Mesendoderm (in vitro differentiated cells): ENCODE measurements at regions not wholly inside any gene's neighbourhood (a gene's known extent, or its start where the extent isn't known, plus 50 kb on each side); places are given as distances from the start of the nearest gene placed in this dataset.

Experiments
- DNase-seq: peaks from one replicate; pipeline ENCODE4 v3.0.0; 2013
- H2AK5ac ChIP-seq: 2 replicates; pipeline ENCODE4 v1.6.1; 2013; ENCODE audit warnings: low read length, inconsistent platforms
- H2BK120ac ChIP-seq: 2 replicates; pipeline ENCODE4 v1.6.1; 2013; ENCODE audit warnings: low read depth, mild to moderate bottlenecking, low read length, moderate library complexity, mixed read lengths
- H2BK15ac ChIP-seq: replicated peaks from 2 replicates; pipeline ENCODE4 v1.6.1; 2013; ENCODE audit warnings: low read depth, mild to moderate bottlenecking, moderate library complexity
- H2BK5ac ChIP-seq: 2 replicates; pipeline ENCODE4 v1.6.1; 2013; ENCODE audit warnings: low read length, inconsistent platforms
- H3K18ac ChIP-seq: 2 replicates; pipeline ENCODE4 v1.6.1; 2013; ENCODE audit warnings: mild to moderate bottlenecking, low read length, mixed read lengths
- H3K23ac ChIP-seq: one replicate; pipeline ENCODE4 v1.6.1; 2013; ENCODE audit warnings: low read length
- H3K27ac ChIP-seq: 2 replicates; pipeline ENCODE4 v1.5.1; 2013; ENCODE audit warnings: low read depth, mild to moderate bottlenecking, inconsistent platforms, low read length, moderate library complexity
- H3K27me3 ChIP-seq: 2 replicates; pipeline ENCODE4 v1.6.1; 2013; ENCODE audit warnings: low read length, control low read depth, mild to moderate bottlenecking, inconsistent platforms; ENCODE audit not compliant: insufficient read depth, poor library complexity
- H3K36me3 ChIP-seq: 2 replicates; pipeline ENCODE4 v1.6.1; 2013; ENCODE audit warnings: low read length, inconsistent platforms; ENCODE audit not compliant: control insufficient read depth, insufficient read depth
- H3K4ac ChIP-seq: one replicate; pipeline ENCODE4 v1.6.1; 2013; ENCODE audit warnings: low read depth, mild to moderate bottlenecking, low read length, moderate library complexity
- H3K4me1 ChIP-seq: 2 replicates; pipeline ENCODE4 v1.6.1; 2013; ENCODE audit warnings: low read depth, low read length, inconsistent platforms; ENCODE audit not compliant: control insufficient read depth
- H3K4me2 ChIP-seq: 2 replicates; pipeline ENCODE4 v1.6.1; 2013; ENCODE audit warnings: low read length
- H3K4me3 ChIP-seq: 2 replicates; pipeline ENCODE4 v1.5.1; 2013; ENCODE audit warnings: mild to moderate bottlenecking, low read length
- H3K56ac ChIP-seq: one replicate; pipeline ENCODE4 v1.6.1; 2013; ENCODE audit warnings: low read length
- H3K79me1 ChIP-seq: 2 replicates; pipeline ENCODE4 v1.6.1; 2013; ENCODE audit warnings: low read length, inconsistent platforms
- H3K79me2 ChIP-seq: 2 replicates; pipeline ENCODE4 v1.6.1; 2013; ENCODE audit warnings: mild to moderate bottlenecking, low read length; ENCODE audit not compliant: control insufficient read depth, insufficient read depth
- H3K9ac ChIP-seq: 2 replicates; pipeline ENCODE4 v1.6.1; 2013; ENCODE audit warnings: low read length, inconsistent platforms
- H4K5ac ChIP-seq: one replicate; pipeline ENCODE4 v1.6.1; 2013; ENCODE audit warnings: low read length
- H4K8ac ChIP-seq: one replicate; pipeline ENCODE4 v1.6.1; 2013; ENCODE audit warnings: low read depth, mild to moderate bottlenecking, control low read depth, low read length, moderate library complexity
- WGBS: extraction: QIAGEN DNeasy Blood & Tissue Kit; methylation state at CpG from one replicate; pipeline ENCODE4 v1.1.7; 2013; ENCODE audit warnings: low lambda C conversion rate, missing lambda C conversion rate; ENCODE audit not compliant: insufficient coverage; ENCODE audit errors: extremely low coverage; 5-methylcytosine and 5-hydroxymethylcytosine counted together

DNA sequence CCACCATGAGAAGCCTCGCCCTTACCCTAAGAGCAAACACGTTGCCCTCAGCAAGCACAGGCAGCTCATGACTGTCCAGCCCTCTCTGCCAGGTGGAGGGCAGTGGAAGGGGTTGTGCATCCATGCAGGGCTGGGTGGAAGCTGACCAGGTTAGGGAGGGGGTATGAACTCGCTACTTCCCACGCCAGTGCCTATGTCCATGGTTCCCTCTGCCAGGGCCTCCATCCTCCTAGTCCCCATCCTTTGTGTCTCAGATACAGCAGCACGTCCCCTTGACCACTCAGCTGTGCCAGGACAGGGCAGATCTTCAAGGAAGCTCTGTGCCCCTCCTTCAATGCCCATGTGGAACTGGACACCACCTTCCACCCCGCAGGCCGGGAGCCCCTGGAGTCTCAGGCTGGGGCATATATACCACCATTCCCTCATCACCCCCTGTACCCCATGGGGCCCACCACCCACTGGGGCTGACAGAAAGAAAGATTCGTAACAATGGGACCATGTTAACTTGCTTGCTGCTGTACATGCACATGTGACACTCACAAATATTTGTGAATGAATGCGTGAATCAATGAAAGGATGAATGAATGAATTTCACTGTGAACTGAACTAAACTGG is 90.7 kb downstream of the ANKRD60 start:
- Histone ChIP-seq H2BK15ac (no peak overlapping the region), H4K5ac (no peak overlapping the region), H2AK5ac (no peak overlapping the region), H4K8ac (no peak overlapping the region), H2BK5ac (no peak overlapping the region), H3K4me2 (no peak overlapping the region), H3K4ac (no peak overlapping the region), H3K23ac (no peak overlapping the region), H3K79me1 (no peaks in the 10 kb centered on the region), H3K4me1 (no peaks in the 10 kb centered on the region), H3K27ac (no peak overlapping the region), H3K79me2 (no peaks in the 10 kb centered on the region), H3K56ac (no peak overlapping the region), H3K27me3 (no peaks in the 10 kb centered on the region), H3K4me3 (no peak overlapping the region), H2BK120ac (no peak overlapping the region), H3K36me3 (no peaks in the 10 kb centered on the region), H3K18ac (no peak overlapping the region), H3K9ac (no peak overlapping the region)
- WGBS = no CpG with 5 or more reads among the region's 9 CpGs
- no peak for DNase-seq

GRCh38 chr20:58137236-58137635 is 91.2 kb downstream of the ANKRD60 start:
- no peak for DNase-seq
- Histone ChIP-seq H3K79me2 (no peaks in the 10 kb centered on the region), H3K4ac (no peak overlapping the region), H3K36me3 (no peaks in the 10 kb centered on the region), H4K5ac (no peak overlapping the region), H3K27me3 (no peaks in the 10 kb centered on the region), H3K27ac (no peak overlapping the region), H3K18ac (no peak overlapping the region), H3K4me3 (no peak overlapping the region), H4K8ac (no peak overlapping the region), H3K79me1 (no peaks in the 10 kb centered on the region), H2BK5ac (no peak overlapping the region), H2BK120ac (no peak overlapping the region), H2AK5ac (no peak overlapping the region), H2BK15ac (no peak overlapping the region), H3K4me2 (no peak overlapping the region), H3K23ac (no peak overlapping the region), H3K4me1 (no peaks in the 10 kb centered on the region), H3K56ac (no peak overlapping the region), H3K9ac (no peak overlapping the region)
- WGBS = no CpG with 5 or more reads among the region's 7 CpGs

DNA sequence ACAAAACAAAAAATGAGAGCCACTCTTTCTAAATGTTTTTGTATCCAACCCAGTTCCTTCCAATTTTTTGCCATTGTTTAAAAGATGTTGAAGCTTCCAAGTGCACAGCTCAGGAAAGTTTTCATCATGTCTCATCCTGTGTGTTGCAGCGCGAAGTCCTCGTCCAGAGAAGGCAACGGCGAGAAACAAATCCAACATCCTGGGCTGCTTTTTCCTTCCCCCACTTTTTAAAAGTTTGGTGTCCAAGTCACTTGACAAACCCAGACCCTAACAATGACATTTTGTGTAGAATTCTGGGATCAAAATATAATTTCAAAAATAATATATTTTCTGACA is 92.3 kb downstream of the ANKRD60 start:
- Histone ChIP-seq H3K4me1 (no peaks in the 10 kb centered on the region), H2BK15ac (no peak overlapping the region), H3K9ac (no peak overlapping the region), H3K79me1 (no peaks in the 10 kb centered on the region), H2AK5ac (no peak overlapping the region), H4K5ac (no peak overlapping the region), H3K36me3 (no peaks in the 10 kb centered on the region), H2BK5ac (no peak overlapping the region), H3K79me2 (no peaks in the 10 kb centered on the region), H3K56ac (no peak overlapping the region), H3K27ac (no peak overlapping the region), H3K18ac (no peak overlapping the region), H4K8ac (no peak overlapping the region), H3K27me3 (no peaks in the 10 kb centered on the region), H3K4me3 (no peak overlapping the region), H2BK120ac (no peak overlapping the region), H3K23ac (no peak overlapping the region), H3K4me2 (no peak overlapping the region), H3K4ac (no peak overlapping the region)
- no peak for DNase-seq
- no CpG with 5 or more reads among the region's 5 CpGs for WGBS

- H2BK5ac ChIP-seq = no peak overlapping the region
- no peaks in the 10 kb centered on the region for H3K27me3 ChIP-seq
- no peaks in the 10 kb centered on the region for H3K79me1 ChIP-seq
- no peak overlapping the region for H2BK15ac ChIP-seq
- no peak overlapping the region for H3K4ac ChIP-seq
- WGBS = no CpG with 5 or more reads among the region's 16 CpGs
- no peak overlapping the region for H3K9ac ChIP-seq
- no peak overlapping the region for H3K4me3 ChIP-seq
- no peak overlapping the region for H2BK120ac ChIP-seq
- H3K18ac ChIP-seq = no peak overlapping the region
- H4K5ac ChIP-seq = no peak overlapping the region
- no peaks in the 10 kb centered on the region for H3K4me1 ChIP-seq
- no peak overlapping the region for H4K8ac ChIP-seq
- H3K36me3 ChIP-seq = no peaks in the 10 kb centered on the region
- no peaks in the 10 kb centered on the region for H3K79me2 ChIP-seq
- no peak for DNase-seq
- no peak overlapping the region for H3K27ac ChIP-seq
- no peak overlapping the region for H3K23ac ChIP-seq
- H2AK5ac ChIP-seq = no peak overlapping the region
- no peak overlapping the region for H3K56ac ChIP-seq
- H3K4me2 ChIP-seq = no peak overlapping the region
These were observed 92.9 kb downstream of the ANKRD60 start for GRCh38 chr20:58135441-58136148.

GRCh38 chr20:58133020-58133808 is 95.2 kb downstream of the ANKRD60 start:
- Histone ChIP-seq H3K4ac (no peak overlapping the region), H3K56ac (no peak overlapping the region), H3K23ac (no peak overlapping the region), H3K4me3 (no peak overlapping the region), H4K8ac (no peak overlapping the region), H3K27me3 (no peaks in the 10 kb centered on the region), H3K36me3 (no peaks in the 10 kb centered on the region), H3K79me2 (no peaks in the 10 kb centered on the region), H3K18ac (no peak overlapping the region), H2BK5ac (no peak overlapping the region), H3K4me1 (no peaks in the 10 kb centered on the region), H2BK15ac (no peak overlapping the region), H3K9ac (no peak overlapping the region), H2BK120ac (no peak overlapping the region), H3K4me2 (no peak overlapping the region), H4K5ac (no peak overlapping the region), H2AK5ac (no peak overlapping the region), H3K27ac (no peak overlapping the region), H3K79me1 (no peaks in the 10 kb centered on the region)
- no CpG with 5 or more reads among the region's 9 CpGs for WGBS
- DNase-seq = no peak
